ENCODE measurements at regions not wholly inside any gene's neighbourhood (a gene's known extent, or its start where the extent isn't known, plus 50 kb on each side); places are given as distances from the start of the nearest gene placed in this dataset.

- TF ChIP-seq, protein P1, sequence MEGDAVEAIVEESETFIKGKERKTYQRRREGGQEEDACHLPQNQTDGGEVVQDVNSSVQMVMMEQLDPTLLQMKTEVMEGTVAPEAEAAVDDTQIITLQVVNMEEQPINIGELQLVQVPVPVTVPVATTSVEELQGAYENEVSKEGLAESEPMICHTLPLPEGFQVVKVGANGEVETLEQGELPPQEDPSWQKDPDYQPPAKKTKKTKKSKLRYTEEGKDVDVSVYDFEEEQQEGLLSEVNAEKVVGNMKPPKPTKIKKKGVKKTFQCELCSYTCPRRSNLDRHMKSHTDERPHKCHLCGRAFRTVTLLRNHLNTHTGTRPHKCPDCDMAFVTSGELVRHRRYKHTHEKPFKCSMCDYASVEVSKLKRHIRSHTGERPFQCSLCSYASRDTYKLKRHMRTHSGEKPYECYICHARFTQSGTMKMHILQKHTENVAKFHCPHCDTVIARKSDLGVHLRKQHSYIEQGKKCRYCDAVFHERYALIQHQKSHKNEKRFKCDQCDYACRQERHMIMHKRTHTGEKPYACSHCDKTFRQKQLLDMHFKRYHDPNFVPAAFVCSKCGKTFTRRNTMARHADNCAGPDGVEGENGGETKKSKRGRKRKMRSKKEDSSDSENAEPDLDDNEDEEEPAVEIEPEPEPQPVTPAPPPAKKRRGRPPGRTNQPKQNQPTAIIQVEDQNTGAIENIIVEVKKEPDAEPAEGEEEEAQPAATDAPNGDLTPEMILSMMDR (IDR thresholded peaks at IDR 0.05; ENCODE audit: insufficient read depth, low read length, poor library complexity, severe bottlenecking), result no peak
- no peak for TF ChIP-seq EZH2phosphoT487 (conservative IDR thresholded peaks at IDR 0.05; ENCODE audit: low read length)
These were observed 204.1 kb upstream of the CLINT1 start for GRCh38 chr5:158063052-158063451.

Data from SU-DHL-6 (cell line).